PC-9 (cell line): ENCODE measurements at regions not wholly inside any gene's neighbourhood (a gene's known extent, or its start where the extent isn't known, plus 50 kb on each side); places are given as distances from the start of the nearest gene placed in this dataset.

Experiments
- CTCF ChIP-seq: fragments of 200-600 bp; sonication (generic); conservative IDR thresholded peaks from 2 replicates; pipeline ENCODE4 v1.6.1; 2017; ENCODE audit warnings: mixed run types, antibody characterized with exemption, mild to moderate bottlenecking, moderate library complexity
- EZH2 ChIP-seq: fragments of 200-600 bp; sonication (generic); IDR thresholded peaks from 2 replicates; pipeline ENCODE4 v1.8.0; 2017; ENCODE audit warnings: antibody characterized with exemption, low read depth

GRCh38 chr5:91850031-91850430 is 466.9 kb upstream of the ARRDC3 start:
- TF ChIP-seq EZH2 (no peak), CTCF (no peak)
